Right lobe of liver (tissue), 4 donors: ENCODE measurements at regions not wholly inside any gene's neighbourhood (a gene's known extent, or its start where the extent isn't known, plus 50 kb on each side); places are given as distances from the start of the nearest gene placed in this dataset.
"Not testable (repeated sequence)": the region's sequence is repeated elsewhere in the genome, so short reads cannot be mapped to it uniquely, and the experiment has no call there.

ENCODE experiments used
- CTCF ChIP-seq, 4 donors: fragments of 200-600 bp in 3 of 4; fragments of 450-650 bp in 1 of 4; IDR thresholded peaks; one replicate each; pipeline versions ENCODE4 v1.5.1 to v1.8.0; 2016 to 2022; ENCODE audit warnings: antibody characterized with exemption in 4 of 4, mild to moderate bottlenecking in 2 of 4
- POLR2A ChIP-seq: fragments of 450-650 bp; IDR thresholded peaks from one replicate; pipeline ENCODE4 v1.6.1; 2017; ENCODE audit warnings: antibody characterized with exemption, mild to moderate bottlenecking
- donor health status: DM: no; HTN: no; CAD: no.
- donor health status: DM: no; HTN: no; CAD: no.
- donor health status: DM: no; HTN: yes; CAD: no.

- TF ChIP-seq CTCF (IDR thresholded peaks at IDR 0.05); POLR2A: not testable (repeated sequence)
Observed at GRCh38 chr2:143922261-143922830, 597.6 kb downstream of the ZEB2 start.
